Dermis blood vessel endothelial cell (primary cell): ENCODE measurements at regions not wholly inside any gene's neighbourhood (a gene's known extent, or its start where the extent isn't known, plus 50 kb on each side); places are given as distances from the start of the nearest gene placed in this dataset.
"Not testable (repeated sequence)": the region's sequence is repeated elsewhere in the genome, so short reads cannot be mapped to it uniquely, and the experiment has no call there.

ENCODE experiments used
- DNase-seq: peaks from one replicate; pipeline ENCODE4 v3.0.0; 2010

DNA sequence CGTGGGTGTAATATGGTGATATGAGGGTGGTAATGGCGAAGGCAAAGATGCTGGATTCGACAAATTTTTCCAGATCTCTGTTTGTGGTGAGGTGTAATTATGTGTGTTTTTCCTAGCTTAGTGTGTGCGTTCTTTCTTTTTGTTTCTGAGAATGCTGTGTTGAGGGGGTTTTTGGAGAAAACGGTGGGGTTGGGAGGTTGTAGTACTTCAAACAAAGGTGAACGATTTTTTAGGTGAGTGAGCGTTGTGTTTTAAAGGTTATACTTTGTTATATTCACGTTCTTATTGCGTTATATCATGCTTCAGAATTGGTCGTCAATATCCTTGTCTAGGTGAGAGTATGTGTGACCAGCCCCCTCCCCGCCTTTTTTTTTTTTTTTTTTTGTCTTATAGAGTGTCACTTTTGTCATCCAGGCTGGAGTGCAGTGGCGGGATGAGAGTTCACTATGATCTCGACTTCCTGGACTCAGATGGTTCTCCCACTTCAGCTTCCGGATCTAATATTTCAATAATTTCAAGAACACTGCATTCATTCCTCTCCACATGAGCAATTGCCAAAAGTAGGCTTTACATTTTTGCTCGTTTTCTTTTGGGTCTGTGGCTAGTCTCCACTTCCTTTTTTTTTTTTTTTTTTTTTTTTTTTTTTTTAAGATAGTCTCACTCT, 82.2 kb upstream of the RNU2-1 start:
- no peak for DNase-seq

DNA sequence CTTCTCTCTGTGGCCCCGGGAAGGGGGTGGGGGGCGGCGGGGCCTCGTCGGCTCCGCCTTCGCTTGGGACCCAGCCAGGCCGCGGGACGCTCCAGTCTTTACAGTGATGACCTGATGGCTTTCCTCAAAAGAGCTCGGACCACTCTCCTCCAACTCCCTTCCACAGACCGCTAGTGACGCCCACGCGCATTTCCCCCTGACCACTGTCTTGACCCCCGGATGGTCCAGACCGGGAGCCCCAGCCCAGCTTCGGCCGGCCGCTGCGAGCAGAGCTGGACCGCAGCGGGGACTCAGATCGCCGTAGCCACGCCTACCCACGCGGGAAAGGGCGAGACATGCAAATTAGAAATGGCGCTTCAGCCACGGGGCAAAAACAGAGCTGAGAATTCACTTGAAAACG, 81.6 kb upstream of the RNU2-1 start:
- DNase-seq = no peak

DNA sequence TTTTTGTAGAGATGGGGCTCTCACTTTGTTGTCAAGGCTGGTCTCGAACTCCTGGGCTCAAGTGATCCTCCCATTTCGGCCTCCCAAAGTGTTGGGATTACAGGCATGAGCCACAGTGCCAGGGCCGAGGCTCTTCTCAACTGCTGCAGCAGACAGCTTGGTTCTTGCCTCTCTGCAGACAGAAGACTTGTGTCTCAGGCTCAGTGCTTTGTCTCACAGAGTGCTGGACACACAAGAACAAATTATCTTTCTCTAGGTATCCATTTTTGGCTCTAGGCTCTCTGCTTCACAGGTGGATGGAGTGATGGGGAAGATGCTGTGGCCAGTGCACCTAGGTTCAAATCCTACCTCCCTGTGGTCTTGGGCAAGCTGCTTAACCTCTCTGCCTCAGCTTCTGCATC, 80.8 kb upstream of the RNU2-1 start:
- peak; percentile 29 for DNase-seq

DNA sequence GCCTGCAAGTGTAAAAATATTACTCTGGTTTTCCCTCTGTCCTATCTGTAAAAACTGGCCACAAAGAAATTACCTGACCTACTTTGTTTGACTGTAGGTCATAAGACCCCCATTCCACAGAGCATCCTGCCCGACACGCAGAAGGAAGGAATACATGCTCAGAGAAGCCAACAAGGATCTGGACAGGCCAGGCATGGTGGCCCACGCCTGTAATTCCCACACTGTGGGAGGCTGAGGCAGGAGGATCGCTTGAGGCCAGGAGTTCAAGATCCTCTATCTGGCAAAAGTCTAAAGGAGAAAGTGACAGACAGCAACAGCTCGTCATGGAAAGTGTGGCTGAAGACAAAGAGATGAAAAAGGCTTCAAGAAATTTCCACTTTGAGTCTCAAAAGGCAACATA, 78.2 kb upstream of the RNU2-1 start:
- no peak for DNase-seq

DNA sequence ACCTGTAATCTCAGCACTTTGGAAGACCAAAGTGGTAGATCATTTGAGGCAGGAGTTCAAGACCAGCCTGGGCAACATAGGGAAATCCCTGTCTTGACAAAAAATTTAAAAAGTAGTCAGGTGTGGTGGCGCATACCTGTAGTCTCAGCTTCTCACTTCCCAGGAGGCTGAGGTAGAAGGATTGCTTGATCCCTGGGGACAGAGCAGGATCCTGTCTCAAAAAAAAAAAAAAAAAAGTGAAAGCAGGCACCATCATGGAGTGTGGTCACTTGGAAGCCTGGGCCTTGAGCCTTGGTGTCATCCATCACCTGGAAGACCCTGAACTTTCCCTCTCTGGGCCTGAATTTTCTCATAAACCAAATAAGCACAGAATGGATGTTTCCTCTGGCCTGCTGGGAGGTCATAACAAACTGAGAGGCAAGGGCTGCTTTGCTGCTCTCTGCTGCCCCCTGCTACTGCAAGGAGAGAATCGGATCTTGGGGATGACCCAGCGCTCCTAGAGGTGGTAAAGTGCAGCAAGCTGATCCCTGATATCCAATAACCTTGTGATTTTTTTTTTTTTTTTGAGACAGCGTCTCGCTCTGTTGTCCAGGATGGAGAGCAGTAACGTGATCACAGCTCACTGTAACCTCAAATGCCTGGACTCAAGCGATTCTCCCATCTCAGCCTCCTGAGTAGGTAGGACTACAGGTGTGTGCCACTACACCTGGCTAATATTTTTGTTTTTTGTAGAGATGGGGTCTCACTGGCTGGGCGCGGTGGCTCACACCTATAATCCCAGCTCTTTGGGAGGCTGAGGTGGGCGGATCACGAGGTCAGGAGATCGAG, 75.9 kb upstream of the RNU2-1 start:
- DNase-seq = no peak

DNA sequence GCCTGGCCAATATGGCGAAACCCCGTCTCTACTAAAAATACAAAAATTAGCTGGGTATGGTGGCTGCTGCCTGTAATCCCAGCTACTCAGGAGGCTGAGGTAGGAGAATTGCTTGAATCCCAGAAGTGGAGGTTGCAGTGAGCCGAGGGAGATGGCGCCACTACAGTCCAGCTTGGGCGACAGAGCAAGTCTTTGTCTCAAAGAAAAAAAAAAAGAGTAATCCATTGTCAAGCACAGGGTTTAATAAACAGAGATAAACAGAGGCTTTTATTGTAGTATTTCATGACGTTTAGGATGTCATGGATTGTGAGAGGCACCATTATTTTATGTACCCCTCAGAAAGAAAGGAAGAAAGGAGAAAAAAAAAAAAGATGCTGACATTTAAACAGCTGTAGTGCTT, 75.2 kb upstream of the RNU2-1 start:
- no peak for DNase-seq

DNA sequence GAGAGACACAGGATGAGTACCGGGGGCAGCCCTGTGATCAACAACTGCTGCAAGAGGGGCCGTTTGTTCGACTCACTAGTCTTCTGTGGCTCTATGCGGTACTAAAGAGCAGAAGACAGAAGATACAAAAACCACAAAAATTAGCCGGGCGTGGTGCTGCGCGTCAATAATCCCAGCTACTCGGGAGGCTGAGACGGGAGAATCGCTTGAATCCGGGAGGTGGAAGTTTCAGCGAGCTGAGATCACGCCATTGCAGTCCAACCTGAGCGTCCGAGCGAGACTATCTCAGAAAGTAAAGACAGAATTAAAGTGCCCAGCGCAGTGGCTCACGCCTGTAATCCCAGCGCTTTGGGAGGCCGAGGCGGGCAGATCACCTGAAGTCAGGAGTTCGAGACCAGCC, 71.0 kb upstream of the RNU2-1 start:
- not testable (repeated sequence) for DNase-seq

DNA sequence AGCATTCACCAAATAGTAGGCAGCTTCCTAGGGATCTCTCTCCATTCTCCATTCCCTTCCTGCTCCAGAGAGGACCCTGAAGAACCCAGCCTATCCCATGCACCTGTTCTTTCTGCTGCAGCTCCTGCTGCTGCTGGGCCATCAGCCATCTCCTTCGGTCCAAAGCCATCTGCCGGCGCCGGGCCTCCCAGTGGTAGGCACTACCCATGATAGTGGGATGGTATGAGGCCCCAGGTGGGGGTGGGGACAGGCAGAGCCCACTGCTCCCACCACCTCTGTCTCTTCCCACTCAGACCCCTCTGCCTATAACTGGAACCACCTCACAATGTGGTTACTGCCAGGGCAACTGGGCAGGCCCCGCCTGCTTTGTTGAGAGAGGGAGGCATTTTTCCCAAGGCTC, 69.3 kb upstream of the RNU2-1 start:
- DNase-seq = not testable (repeated sequence)

DNA sequence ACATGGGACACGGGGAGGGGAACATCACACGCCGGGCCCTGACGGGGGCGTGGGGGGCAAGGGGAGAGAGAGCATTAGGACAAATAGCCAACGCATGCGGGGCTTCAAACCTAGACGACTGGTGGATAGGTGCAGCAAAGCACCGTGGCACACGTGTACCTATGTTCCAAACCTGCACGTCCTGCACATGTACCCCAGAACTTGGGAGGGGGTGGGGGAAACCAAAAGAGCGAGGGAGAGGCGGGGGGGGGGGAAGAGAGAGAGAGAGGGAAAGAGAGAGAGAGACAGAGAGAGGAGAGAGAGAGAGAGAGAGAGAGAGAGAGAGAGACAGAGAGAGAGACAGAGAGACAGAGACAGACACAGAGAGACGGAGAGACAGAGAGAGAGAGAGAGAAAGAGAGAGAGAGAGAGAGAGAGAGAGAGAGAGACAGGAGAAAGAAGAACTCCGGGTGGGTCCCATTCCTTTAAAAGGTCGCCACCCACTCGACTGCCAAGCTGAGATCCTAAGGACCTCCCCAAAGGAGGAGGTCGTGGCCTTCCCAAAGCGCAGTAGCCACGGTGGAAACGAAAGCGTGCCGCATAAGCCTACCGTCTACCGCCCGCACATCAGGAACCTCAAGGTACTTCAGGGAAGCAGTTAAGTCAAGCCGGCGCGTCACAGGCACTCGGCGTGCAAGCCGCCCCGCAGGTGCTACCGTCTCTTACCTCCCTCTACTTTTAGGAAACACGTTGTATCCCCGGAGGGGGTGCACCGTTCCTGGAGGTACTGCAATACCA, 65.7 kb upstream of the RNU2-1 start:
- not testable (repeated sequence) for DNase-seq

DNA sequence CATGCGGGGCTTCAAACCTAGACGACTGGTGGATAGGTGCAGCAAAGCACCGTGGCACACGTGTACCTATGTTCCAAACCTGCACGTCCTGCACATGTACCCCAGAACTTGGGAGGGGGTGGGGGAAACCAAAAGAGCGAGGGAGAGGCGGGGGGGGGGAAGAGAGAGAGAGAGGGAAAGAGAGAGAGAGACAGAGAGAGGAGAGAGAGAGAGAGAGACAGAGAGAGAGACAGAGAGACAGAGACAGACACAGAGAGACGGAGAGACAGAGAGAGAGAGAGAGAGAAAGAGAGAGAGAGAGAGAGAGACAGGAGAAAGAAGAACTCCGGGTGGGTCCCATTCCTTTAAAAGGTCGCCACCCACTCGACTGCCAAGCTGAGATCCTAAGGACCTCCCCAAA, 55.9 kb upstream of the RNU2-1 start:
- not testable (repeated sequence) for DNase-seq

DNA sequence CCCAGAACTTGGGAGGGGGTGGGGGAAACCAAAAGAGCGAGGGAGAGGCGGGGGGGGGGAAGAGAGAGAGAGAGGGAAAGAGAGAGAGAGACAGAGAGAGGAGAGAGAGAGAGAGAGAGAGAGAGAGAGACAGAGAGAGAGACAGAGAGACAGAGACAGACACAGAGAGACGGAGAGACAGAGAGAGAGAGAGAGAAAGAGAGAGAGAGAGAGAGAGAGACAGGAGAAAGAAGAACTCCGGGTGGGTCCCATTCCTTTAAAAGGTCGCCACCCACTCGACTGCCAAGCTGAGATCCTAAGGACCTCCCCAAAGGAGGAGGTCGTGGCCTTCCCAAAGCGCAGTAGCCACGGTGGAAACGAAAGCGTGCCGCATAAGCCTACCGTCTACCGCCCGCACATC, 49.8 kb upstream of the RNU2-1 start:
- not testable (repeated sequence) for DNase-seq
